ENCODE measurements at regions not wholly inside any gene's neighbourhood (a gene's known extent, or its start where the extent isn't known, plus 50 kb on each side); places are given as distances from the start of the nearest gene placed in this dataset.

- no peak for DNase-seq
Measured at GRCh38 chr7:135828604-135829003, 80.0 kb upstream of the FAM180A start.

- DNase-seq: no peak
Measured at GRCh38 chr7:135827391-135827790, 78.8 kb upstream of the FAM180A start.

- DNase-seq: no peak
Measured at GRCh38 chr7:135825406-135825805, 76.8 kb upstream of the FAM180A start.

GRCh38 chr7:135822376-135822775 lies 73.8 kb upstream of the FAM180A start:
- DNase-seq: no peak

GRCh38 chr7:135817583-135817982 lies 69.0 kb upstream of the FAM180A start:
- no peak for DNase-seq

GRCh38 chr7:135815033-135815432 lies 66.4 kb upstream of the FAM180A start:
- DNase-seq: no peak

- DNase-seq: no peak
Measured at GRCh38 chr7:135812148-135812547, 63.5 kb upstream of the FAM180A start.

- DNase-seq: no peak
Measured at GRCh38 chr7:135811506-135811905, 62.9 kb upstream of the FAM180A start.

- no peak for DNase-seq
Measured at GRCh38 chr7:135808206-135808605, 59.6 kb upstream of the FAM180A start.

- DNase-seq: no peak
Measured at GRCh38 chr7:135803143-135803542, 54.5 kb upstream of the FAM180A start.

- no peak for DNase-seq
Measured at GRCh38 chr7:135802697-135803096, 54.1 kb upstream of the FAM180A start.

GRCh38 chr7:135801877-135802276 lies 53.3 kb upstream of the FAM180A start:
- no peak for DNase-seq

- peak; percentile 58 to 61 for DNase-seq
Measured at GRCh38 chr7:135801045-135801693, 52.6 kb upstream of the FAM180A start.

GRCh38 chr7:135800560-135800959 lies 51.9 kb upstream of the FAM180A start:
- DNase-seq: no peak

GRCh38 chr7:135799881-135800280 lies 51.3 kb upstream of the FAM180A start:
- DNase-seq: no peak

Measured in inflammatory macrophage (primary cell).